Pancreas (tissue), 10 donors: ENCODE measurements at regions not wholly inside any gene's neighbourhood (a gene's known extent, or its start where the extent isn't known, plus 50 kb on each side); places are given as distances from the start of the nearest gene placed in this dataset.
"Not testable (repeated sequence)": the region's sequence is repeated elsewhere in the genome, so short reads cannot be mapped to it uniquely, and the experiment has no call there.

Experiments used
- ATAC-seq, 4 donors: fragments of 200-7000 bp; cut with Tn5 transposase; one replicate each; pipeline versions ENCODE4 v1.8.0 to v1.9.1; 2020; ENCODE audit warnings: mild to moderate bottlenecking in 4 of 4, moderate library complexity in 4 of 4
- DNase-seq, 6 donors: peaks; one replicate each; pipeline ENCODE4 v3.0.0-alpha.2; 2020
- FAIRE-seq: peaks from 2 replicates; lab custom pipeline; 2012; peaks lifted over from hg19 to GRCh38; lab: Jason Lieb, UNC
- H3K27ac ChIP-seq, 4 donors: fragments of 200-600 bp; sonication (generic); 1 replicate in 3 of 4; 2 replicates in 1 of 4; pipeline versions ENCODE4 v1.5.0 to v1.8.0; 2020
- H3K27me3 ChIP-seq, 4 donors: fragments of 200-600 bp; one replicate each; pipeline ENCODE4 v1.8.0; 2021
- H3K36me3 ChIP-seq, 3 donors: fragments of 200-600 bp; sonication (generic) in 1 of 3; one replicate each; pipeline versions ENCODE4 v1.5.0 to v1.8.0; 2020 to 2021
- H3K4me1 ChIP-seq, 3 donors: fragments of 200-600 bp; one replicate each; pipeline ENCODE4 v1.8.0; 2021
- H3K4me3 ChIP-seq, 4 donors: fragments of 200-600 bp; sonication (generic) in 2 of 4; one replicate each; pipeline versions ENCODE4 v1.5.0 to v1.8.0; 2020 to 2021
- H3K9me3 ChIP-seq, 4 donors: fragments of 200-600 bp; one replicate each; pipeline ENCODE4 v1.8.0; 2021
- CTCF ChIP-seq, 4 donors: fragments of 200-600 bp; sonication (generic) in 3 of 4; IDR thresholded peaks; one replicate each; pipeline versions ENCODE4 v1.5.0 to v1.8.0; 2021; ENCODE audit warnings: antibody characterized with exemption in 4 of 4
- WGBS, 2 donors: extraction: QIAGEN DNeasy Blood & Tissue Kit; methylation state at CpG; one replicate each; pipeline ENCODE4 v1.1.7; 2013; 5-methylcytosine and 5-hydroxymethylcytosine counted together
- intact Hi-C, 3 donors: fragments of 100-400 bp; cut with DNase I; formaldehyde crosslinking; loops; one replicate each; pipeline versions ENCODE4 v1.11.1 to v1.14.2; 2022
- donor health status: healthy with polysubstance abuse.
- donor health status: DM: no; HTN: no; CAD: no; lungs with moderate emphysema.
- donor health status: DM: no; HTN: no; CAD: no.
- donor health status: control.
- donor health status: control.
- donor health status: Bipolar disorder and iron deficiency.
- donor health status: DM: yes; HTN: yes; CAD: no.
- donor health status: DM: no; HTN: no; CAD: no.
- donor health status: DM: no; HTN: no; CAD: no.
- donor health status: DM: yes; HTN: yes; CAD: no.

GRCh38 chr9:90189306-90189705 is 453.3 kb downstream of the DIRAS2 start:
- intact Hi-C loops = no loop called here
- H3K9me3 ChIP-seq = no peaks in the 10 kb centered on the region
- WGBS, 2 donors = 81 to 88% methylated on average over 6 of the region's 6 CpGs
- H3K4me3 ChIP-seq = no peak overlapping the region
- no peak for FAIRE-seq
- H3K4me1 ChIP-seq = no peaks in the 10 kb centered on the region
- no peaks in the 10 kb centered on the region for H3K36me3 ChIP-seq
- no peak for DNase-seq
- no peaks in the 10 kb centered on the region for H3K27me3 ChIP-seq
- no peak overlapping the region for H3K27ac ChIP-seq
- no peak for TF ChIP-seq CTCF (IDR thresholded peaks at IDR 0.05)
- peak in 1 of 4 donors; percentile 57 for ATAC-seq

- ATAC-seq, FAIRE-seq: not testable (repeated sequence)
Measured at GRCh38 chr9:90192465-90192864, 450.2 kb downstream of the DIRAS2 start.

GRCh38 chr9:90198956-90199355 is 443.7 kb downstream of the DIRAS2 start:
- no peak overlapping the region for H3K27ac ChIP-seq

More at GRCh38 chr9:90192465-90192864, 450.2 kb downstream of the DIRAS2 start:
- DNase-seq, H3K4me1 ChIP-seq, H3K36me3 ChIP-seq, H3K27ac ChIP-seq, H3K4me3 ChIP-seq, H3K9me3 ChIP-seq, H3K27me3 ChIP-seq, intact Hi-C loops: not testable (repeated sequence)
- 69 to 70% methylated on average over 7 of the region's 7 CpGs for WGBS, 2 donors

GRCh38 chr9:90201766-90202165 is 440.9 kb downstream of the DIRAS2 start:
- Histone ChIP-seq H3K27me3 (no peaks in the 10 kb centered on the region), H3K27ac (no peak overlapping the region), H3K4me3 (no peak overlapping the region), H3K9me3 (no peaks in the 10 kb centered on the region), H3K36me3 (no peaks in the 10 kb centered on the region), H3K4me1 (no peaks in the 10 kb centered on the region)
- no peak for ATAC-seq
- intact Hi-C loops = no loop called here
- no peak for DNase-seq
- no peak for FAIRE-seq
- no peak for TF ChIP-seq CTCF (IDR thresholded peaks at IDR 0.05)
- 52 to 60% methylated on average over 2 of the region's 2 CpGs for WGBS, 2 donors

More at GRCh38 chr9:90198956-90199355, 443.7 kb downstream of the DIRAS2 start:
- 60 to 66% methylated on average over 3 of the region's 3 CpGs for WGBS, 2 donors
- Histone ChIP-seq H3K27me3 (no peaks in the 10 kb centered on the region), H3K4me3 (no peak overlapping the region), H3K4me1 (no peaks in the 10 kb centered on the region), H3K36me3 (no peaks in the 10 kb centered on the region), H3K9me3 (no peaks in the 10 kb centered on the region)
- intact Hi-C loops = no loop called here
- TF ChIP-seq CTCF (IDR thresholded peaks at IDR 0.05) = no peak
- DNase-seq = no peak
- no peak for FAIRE-seq
- ATAC-seq = no peak

- TF ChIP-seq CTCF (IDR thresholded peaks at IDR 0.05) = no peak
- intact Hi-C loops = no loop called here
- DNase-seq = no peak
- WGBS, 2 donors = 71 to 82% methylated on average over 7 of the region's 7 CpGs
- no peaks in the 10 kb centered on the region for H3K27me3 ChIP-seq
- no peaks in the 10 kb centered on the region for H3K9me3 ChIP-seq
- no peak for FAIRE-seq
- H3K4me3 ChIP-seq = no peak overlapping the region
- no peaks in the 10 kb centered on the region for H3K4me1 ChIP-seq
- H3K36me3 ChIP-seq = no peaks in the 10 kb centered on the region
- no peak overlapping the region for H3K27ac ChIP-seq
- no peak for ATAC-seq
Measured at GRCh38 chr9:90204128-90204831, 438.3 kb downstream of the DIRAS2 start.

- H3K9me3 ChIP-seq, intact Hi-C loops, H3K36me3 ChIP-seq, ATAC-seq, H3K4me1 ChIP-seq, H3K4me3 ChIP-seq, H3K27me3 ChIP-seq, H3K27ac ChIP-seq, FAIRE-seq: not testable (repeated sequence)
- WGBS, 2 donors = 49 to 53% methylated on average over 9 of the region's 9 CpGs
- peak in 1 of 6 donors; percentile 33 for DNase-seq
Measured at GRCh38 chr9:90213045-90213444, 429.6 kb downstream of the DIRAS2 start.
